GM23338 (cell line): ENCODE measurements at regions not wholly inside any gene's neighbourhood (a gene's known extent, or its start where the extent isn't known, plus 50 kb on each side); places are given as distances from the start of the nearest gene placed in this dataset.

ENCODE experiments used
- ATAC-seq: fragments of 200-7000 bp; cut with Tn5 transposase; 3 replicates; pipeline ENCODE4 v1.9.1; 2020
- DNase-seq: peaks from one replicate; pipeline ENCODE4 v3.0.0-alpha.2; 2015; ENCODE audit warnings: low spot score
- H2AFZ ChIP-seq: fragments of 200-600 bp; sonication (generic); 2 replicates; pipeline ENCODE4 v1.8.0; 2016; ENCODE audit warnings: antibody characterized with exemption, mild to moderate bottlenecking, moderate library complexity
- H3F3A ChIP-seq: fragments of 200-600 bp; sonication (generic); replicated peaks from 2 replicates; pipeline ENCODE4 v1.8.0; 2017; ENCODE audit warnings: antibody characterized with exemption, mixed run types, low read depth
- H3K27ac ChIP-seq: fragments of 200-600 bp; sonication (generic); 2 replicates; pipeline ENCODE4 v1.6.1; 2016; ENCODE audit warnings: low read depth
- H3K27me3 ChIP-seq: fragments of 200-600 bp; sonication (generic); 2 replicates; pipeline ENCODE4 v1.8.0; 2016; ENCODE audit warnings: mild to moderate bottlenecking, mixed run types, moderate library complexity; ENCODE audit not compliant: insufficient read depth
- H3K36me3 ChIP-seq: fragments of 200-600 bp; sonication (generic); 2 replicates; pipeline ENCODE4 v1.8.0; 2016; ENCODE audit warnings: mild to moderate bottlenecking; ENCODE audit not compliant: insufficient read depth
- H3K4me1 ChIP-seq: fragments of 200-600 bp; sonication (generic); 2 replicates; pipeline ENCODE4 v1.8.0; 2016; ENCODE audit warnings: mild to moderate bottlenecking, moderate library complexity; ENCODE audit not compliant: insufficient read depth
- H3K4me2 ChIP-seq: fragments of 200-600 bp; sonication (generic); 2 replicates; pipeline ENCODE4 v1.7.1; 2017; ENCODE audit warnings: mixed run types
- H3K4me3 ChIP-seq: fragments of 200-600 bp; sonication (generic); 2 replicates; pipeline ENCODE4 v1.6.1; 2016; ENCODE audit warnings: mixed run types
- H3K79me2 ChIP-seq: fragments of 200-600 bp; sonication (generic); replicated peaks from 2 replicates; pipeline ENCODE4 v1.8.0; 2017; ENCODE audit warnings: mild to moderate bottlenecking; ENCODE audit not compliant: insufficient read depth
- H3K9me2 ChIP-seq: fragments of 200-600 bp; sonication (generic); 2 replicates; pipeline ENCODE4 v1.8.0; 2017; ENCODE audit not compliant: insufficient read depth
- H4K20me1 ChIP-seq: fragments of 200-600 bp; sonication (generic); replicated peaks from 2 replicates; pipeline ENCODE4 v1.8.0; 2017; ENCODE audit warnings: mild to moderate bottlenecking; ENCODE audit not compliant: insufficient read depth
- H3K27ac Mint-ChIP-seq: 2 replicates; pipeline ENCODE4 v1.8.0; 2020; ENCODE audit warnings: inconsistent platforms, mild to moderate bottlenecking, moderate library complexity, mixed read lengths
- H3K27me3 Mint-ChIP-seq: 3 replicates; pipeline ENCODE4 v1.8.0; 2022; ENCODE audit warnings: low read depth, mild to moderate bottlenecking, moderate library complexity, mixed read lengths, inconsistent platforms; ENCODE audit not compliant: insufficient read depth, poor library complexity
- H3K36me3 Mint-ChIP-seq: 3 replicates; pipeline ENCODE4 v1.8.0; 2021; ENCODE audit warnings: low read depth, mild to moderate bottlenecking, inconsistent platforms, moderate library complexity, mixed read lengths
- H3K4me1 Mint-ChIP-seq: 3 replicates; pipeline ENCODE4 v1.8.0; 2020; ENCODE audit warnings: mild to moderate bottlenecking, inconsistent platforms, mixed read lengths
- H3K4me3 Mint-ChIP-seq: 3 replicates; pipeline ENCODE4 v1.8.0; 2021; ENCODE audit warnings: moderate library complexity, mild to moderate bottlenecking, inconsistent platforms, mixed read lengths
- H3K9me3 Mint-ChIP-seq: 3 replicates; pipeline ENCODE4 v1.8.0; 2020; ENCODE audit warnings: moderate library complexity, mild to moderate bottlenecking, inconsistent platforms, mixed read lengths
- CREB1 ChIP-seq: fragments of 250-450 bp; sonication (Bioruptor Pico); IDR thresholded peaks from 2 replicates; pipeline ENCODE4 v1.5.0; 2020; ENCODE audit warnings: low read depth, mild to moderate bottlenecking, moderate library complexity
- EZH2 ChIP-seq: fragments of 200-600 bp; sonication (generic); IDR thresholded peaks from one replicate; pipeline ENCODE4 v1.8.0; 2017; ENCODE audit warnings: antibody characterized with exemption, mild to moderate bottlenecking, low read depth; ENCODE audit not compliant: unreplicated experiment
- EZH2phosphoT487 ChIP-seq: fragments of 200-600 bp; sonication (generic); IDR thresholded peaks from one replicate; pipeline ENCODE4 v1.8.1; 2018; ENCODE audit warnings: antibody characterized with exemption; ENCODE audit not compliant: unreplicated experiment
- JUNB ChIP-seq: IDR thresholded peaks from one replicate; pipeline ENCODE4 v1.6.1; 2016; ENCODE audit warnings: antibody characterized with exemption; ENCODE audit not compliant: unreplicated experiment
- NANOG ChIP-seq: IDR thresholded peaks from 2 replicates; pipeline ENCODE4 v1.6.1; 2016; ENCODE audit warnings: antibody characterized with exemption, borderline replicate concordance
- POLR2AphosphoS5 ChIP-seq: IDR thresholded peaks from 2 replicates; pipeline ENCODE4 v1.6.1; 2016; ENCODE audit warnings: antibody characterized with exemption, low read depth
- STAT1 ChIP-seq: IDR thresholded peaks from one replicate; pipeline ENCODE4 v1.6.1; 2016; ENCODE audit warnings: antibody characterized with exemption; ENCODE audit not compliant: unreplicated experiment
- ZNF114 ChIP-seq: fragments of 250-450 bp; sonication (Bioruptor Pico); IDR thresholded peaks from 2 replicates; pipeline ENCODE4 v1.5.0; 2020; ENCODE audit warnings: mild to moderate bottlenecking, moderate library complexity
- ZNF331 ChIP-seq: fragments of 250-450 bp; sonication (Bioruptor Pico); IDR thresholded peaks from 2 replicates; pipeline ENCODE4 v1.5.0; 2020; ENCODE audit warnings: low read depth, mild to moderate bottlenecking, moderate library complexity
- ZNF462 ChIP-seq: fragments of 250-450 bp; sonication (Bioruptor Pico); IDR thresholded peaks from 2 replicates; pipeline ENCODE4 v1.5.0; 2020; ENCODE audit warnings: mild to moderate bottlenecking, moderate library complexity
- TF ChIP-seq, protein P1 (sequence below): IDR thresholded peaks from 2 replicates; pipeline ENCODE4 v1.6.1; 2016; ENCODE audit warnings: antibody characterized with exemption
- TF ChIP-seq, protein P2 (sequence below), 2 experiments: fragments of 200-600 bp in 1 of 2; sonication (generic) in 1 of 2; conservative IDR thresholded peaks; 2 replicates each; pipeline versions ENCODE4 v1.5.1 to v1.6.1; 2016 to 2017; ENCODE audit warnings: antibody characterized with exemption in 2 of 2, low read depth in 2 of 2, mild to moderate bottlenecking in 2 of 2, moderate library complexity in 1 of 2
- TF ChIP-seq, protein P3 (sequence below): IDR thresholded peaks from one replicate; pipeline ENCODE4 v1.6.1; 2018; ENCODE audit warnings: antibody characterized with exemption; ENCODE audit not compliant: unreplicated experiment

GRCh38 chr3:177642804-177643125 lies 445.5 kb upstream of the TBL1XR1 start:
- H3K4me1 ChIP-seq: no peaks in the 10 kb centered on the region; the same call in 1 of the 2 replicates
- DNase-seq (no peak), ATAC-seq (no peak)
- H3K9me3 Mint-ChIP-seq: no peaks in the 10 kb centered on the region
- peaks cover 8% of the 10 kb centered on the region; the same call in 2 of the 3 replicates for H3K4me1 Mint-ChIP-seq
- H3K36me3 Mint-ChIP-seq: no peaks in the 10 kb centered on the region
- H4K20me1 ChIP-seq: no peaks in the 10 kb centered on the region
- no peaks in the 10 kb centered on the region for H3K36me3 ChIP-seq
- no peaks in the 10 kb centered on the region for H3K27me3 ChIP-seq
- TF ChIP-seq ZNF462 (CRISPR knock-in tag) (no peak), ZNF114 (no peak), STAT1 (no peak), ZNF331 (CRISPR knock-in tag) (no peak), NANOG (no peak), JUNB (no peak), EZH2phosphoT487 (no peak), CREB1 (CRISPR knock-in tag) (no peak), POLR2AphosphoS5 (no peak), EZH2 (no peak)
- TF ChIP-seq, protein P1, sequence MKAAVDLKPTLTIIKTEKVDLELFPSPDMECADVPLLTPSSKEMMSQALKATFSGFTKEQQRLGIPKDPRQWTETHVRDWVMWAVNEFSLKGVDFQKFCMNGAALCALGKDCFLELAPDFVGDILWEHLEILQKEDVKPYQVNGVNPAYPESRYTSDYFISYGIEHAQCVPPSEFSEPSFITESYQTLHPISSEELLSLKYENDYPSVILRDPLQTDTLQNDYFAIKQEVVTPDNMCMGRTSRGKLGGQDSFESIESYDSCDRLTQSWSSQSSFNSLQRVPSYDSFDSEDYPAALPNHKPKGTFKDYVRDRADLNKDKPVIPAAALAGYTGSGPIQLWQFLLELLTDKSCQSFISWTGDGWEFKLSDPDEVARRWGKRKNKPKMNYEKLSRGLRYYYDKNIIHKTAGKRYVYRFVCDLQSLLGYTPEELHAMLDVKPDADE: no peak
- TF ChIP-seq, protein P2, sequence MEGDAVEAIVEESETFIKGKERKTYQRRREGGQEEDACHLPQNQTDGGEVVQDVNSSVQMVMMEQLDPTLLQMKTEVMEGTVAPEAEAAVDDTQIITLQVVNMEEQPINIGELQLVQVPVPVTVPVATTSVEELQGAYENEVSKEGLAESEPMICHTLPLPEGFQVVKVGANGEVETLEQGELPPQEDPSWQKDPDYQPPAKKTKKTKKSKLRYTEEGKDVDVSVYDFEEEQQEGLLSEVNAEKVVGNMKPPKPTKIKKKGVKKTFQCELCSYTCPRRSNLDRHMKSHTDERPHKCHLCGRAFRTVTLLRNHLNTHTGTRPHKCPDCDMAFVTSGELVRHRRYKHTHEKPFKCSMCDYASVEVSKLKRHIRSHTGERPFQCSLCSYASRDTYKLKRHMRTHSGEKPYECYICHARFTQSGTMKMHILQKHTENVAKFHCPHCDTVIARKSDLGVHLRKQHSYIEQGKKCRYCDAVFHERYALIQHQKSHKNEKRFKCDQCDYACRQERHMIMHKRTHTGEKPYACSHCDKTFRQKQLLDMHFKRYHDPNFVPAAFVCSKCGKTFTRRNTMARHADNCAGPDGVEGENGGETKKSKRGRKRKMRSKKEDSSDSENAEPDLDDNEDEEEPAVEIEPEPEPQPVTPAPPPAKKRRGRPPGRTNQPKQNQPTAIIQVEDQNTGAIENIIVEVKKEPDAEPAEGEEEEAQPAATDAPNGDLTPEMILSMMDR (conservative IDR thresholded peaks at IDR 0.05; ENCODE audit: low read depth in 2 of 2): no peak
- TF ChIP-seq, protein P3, sequence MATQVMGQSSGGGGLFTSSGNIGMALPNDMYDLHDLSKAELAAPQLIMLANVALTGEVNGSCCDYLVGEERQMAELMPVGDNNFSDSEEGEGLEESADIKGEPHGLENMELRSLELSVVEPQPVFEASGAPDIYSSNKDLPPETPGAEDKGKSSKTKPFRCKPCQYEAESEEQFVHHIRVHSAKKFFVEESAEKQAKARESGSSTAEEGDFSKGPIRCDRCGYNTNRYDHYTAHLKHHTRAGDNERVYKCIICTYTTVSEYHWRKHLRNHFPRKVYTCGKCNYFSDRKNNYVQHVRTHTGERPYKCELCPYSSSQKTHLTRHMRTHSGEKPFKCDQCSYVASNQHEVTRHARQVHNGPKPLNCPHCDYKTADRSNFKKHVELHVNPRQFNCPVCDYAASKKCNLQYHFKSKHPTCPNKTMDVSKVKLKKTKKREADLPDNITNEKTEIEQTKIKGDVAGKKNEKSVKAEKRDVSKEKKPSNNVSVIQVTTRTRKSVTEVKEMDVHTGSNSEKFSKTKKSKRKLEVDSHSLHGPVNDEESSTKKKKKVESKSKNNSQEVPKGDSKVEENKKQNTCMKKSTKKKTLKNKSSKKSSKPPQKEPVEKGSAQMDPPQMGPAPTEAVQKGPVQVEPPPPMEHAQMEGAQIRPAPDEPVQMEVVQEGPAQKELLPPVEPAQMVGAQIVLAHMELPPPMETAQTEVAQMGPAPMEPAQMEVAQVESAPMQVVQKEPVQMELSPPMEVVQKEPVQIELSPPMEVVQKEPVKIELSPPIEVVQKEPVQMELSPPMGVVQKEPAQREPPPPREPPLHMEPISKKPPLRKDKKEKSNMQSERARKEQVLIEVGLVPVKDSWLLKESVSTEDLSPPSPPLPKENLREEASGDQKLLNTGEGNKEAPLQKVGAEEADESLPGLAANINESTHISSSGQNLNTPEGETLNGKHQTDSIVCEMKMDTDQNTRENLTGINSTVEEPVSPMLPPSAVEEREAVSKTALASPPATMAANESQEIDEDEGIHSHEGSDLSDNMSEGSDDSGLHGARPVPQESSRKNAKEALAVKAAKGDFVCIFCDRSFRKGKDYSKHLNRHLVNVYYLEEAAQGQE: no peak
- H3K27ac Mint-ChIP-seq: no peak overlapping the region
- no peak overlapping the region for H3K4me3 ChIP-seq
- H3K27me3 Mint-ChIP-seq: peaks cover 3% of the 10 kb centered on the region
- no peak overlapping the region for H2AFZ ChIP-seq
- no peak overlapping the region for H3K27ac ChIP-seq
- no peak overlapping the region for H3K4me3 Mint-ChIP-seq
- no peak overlapping the region for H3K4me2 ChIP-seq
- H3K79me2 ChIP-seq: no peaks in the 10 kb centered on the region
- peaks cover 5% of the 10 kb centered on the region for H3K9me2 ChIP-seq
- no peaks in the 10 kb centered on the region for H3F3A ChIP-seq
